GM12891 (cell line): ENCODE measurements at regions not wholly inside any gene's neighbourhood (a gene's known extent, or its start where the extent isn't known, plus 50 kb on each side); places are given as distances from the start of the nearest gene placed in this dataset.

Source experiments
- DNase-seq: peaks from one replicate; pipeline ENCODE4 v3.0.0; 2011; ENCODE audit warnings: low spot score; ENCODE audit not compliant: insufficient read length
- FAIRE-seq: peaks from 2 replicates; lab custom pipeline; 2011; peaks lifted over from hg19 to GRCh38; lab: Jason Lieb, UNC
- PAX5 ChIP-seq: IDR thresholded peaks from 2 replicates; pipeline ENCODE4 v1.6.1; 2011; ENCODE audit warnings: low read length, moderate library complexity, mild to moderate bottlenecking; ENCODE audit not compliant: insufficient read depth, severe bottlenecking
- POLR2A ChIP-seq: IDR thresholded peaks from 2 replicates; pipeline ENCODE4 v1.6.1; 2011; ENCODE audit warnings: low read depth, low read length, control low read depth
- POLR2AphosphoS5 ChIP-seq: IDR thresholded peaks from 2 replicates; pipeline ENCODE4 v1.6.1; 2011; ENCODE audit warnings: low read depth, low read length, control low read depth
- POU2F2 ChIP-seq: IDR thresholded peaks from 2 replicates; pipeline ENCODE4 v1.6.1; 2011; ENCODE audit warnings: low read depth, mild to moderate bottlenecking, control low read depth, low read length, moderate library complexity
- SPI1 ChIP-seq: IDR thresholded peaks from 2 replicates; pipeline ENCODE4 v1.6.1; 2011; ENCODE audit warnings: low read depth, low read length, control low read depth
- TAF1 ChIP-seq: IDR thresholded peaks from 2 replicates; pipeline ENCODE4 v1.6.1; 2011; ENCODE audit warnings: low read depth, low read length, control low read depth

GRCh38 chr2:147197754-147198483 lies 646.9 kb upstream of the ACVR2A start:
- TF ChIP-seq PAX5 (no peak), POLR2A (no peak), POLR2AphosphoS5 (no peak), POU2F2 (no peak), TAF1 (no peak), SPI1 (no peak)
- no peak for FAIRE-seq
- DNase-seq = no peak

GRCh38 chr2:147182260-147182659 lies 662.6 kb upstream of the ACVR2A start:
- peak; percentile 88 for FAIRE-seq
- TF ChIP-seq SPI1 (peak; percentile 76), POLR2A (no peak), POLR2AphosphoS5 (no peak), TAF1 (no peak), POU2F2 (peak; percentile 70; the same call in 1 of the 2 replicates), PAX5 (no peak)
- DNase-seq = no peak

GRCh38 chr2:147181351-147182029 lies 663.3 kb upstream of the ACVR2A start:
- FAIRE-seq = no peak
- no peak for DNase-seq
- no peak for TF ChIP-seq TAF1
- no peak for TF ChIP-seq POLR2AphosphoS5
- no peak for TF ChIP-seq POLR2A
- no peak for TF ChIP-seq PAX5
- peak; percentile 79 for TF ChIP-seq SPI1

- TF ChIP-seq POLR2A = no peak
- TF ChIP-seq POLR2AphosphoS5 = no peak
- TF ChIP-seq POU2F2 = no peak
- TF ChIP-seq SPI1 = no peak
- TF ChIP-seq PAX5 = no peak
- no peak for TF ChIP-seq TAF1
- DNase-seq = no peak
- FAIRE-seq = no peak
These were observed 667.6 kb upstream of the ACVR2A start for GRCh38 chr2:147177071-147177857.

GRCh38 chr2:147174824-147175254 lies 670.0 kb upstream of the ACVR2A start:
- DNase-seq = no peak
- FAIRE-seq = no peak
- no peak for TF ChIP-seq PAX5
- TF ChIP-seq POLR2AphosphoS5 = no peak
- TF ChIP-seq POLR2A = no peak
- no peak for TF ChIP-seq TAF1
- TF ChIP-seq POU2F2 = no peak
- no peak for TF ChIP-seq SPI1

GRCh38 chr2:147173798-147174197 lies 671.0 kb upstream of the ACVR2A start:
- no peak for DNase-seq
- FAIRE-seq = no peak
- TF ChIP-seq PAX5 (no peak), POLR2AphosphoS5 (no peak), POU2F2 (no peak), POLR2A (no peak), TAF1 (no peak), SPI1 (no peak)

GRCh38 chr2:147173189-147173581 lies 671.6 kb upstream of the ACVR2A start:
- FAIRE-seq (no peak), DNase-seq (no peak)
- TF ChIP-seq TAF1 = no peak
- TF ChIP-seq PAX5 = no peak
- TF ChIP-seq POLR2AphosphoS5 = no peak
- TF ChIP-seq POU2F2 = no peak
- TF ChIP-seq SPI1 = no peak
- TF ChIP-seq POLR2A = no peak

GRCh38 chr2:147172493-147173188 lies 672.2 kb upstream of the ACVR2A start:
- no peak for DNase-seq
- FAIRE-seq = no peak
- TF ChIP-seq POU2F2 (no peak), SPI1 (no peak), POLR2AphosphoS5 (no peak), POLR2A (no peak), PAX5 (no peak), TAF1 (no peak)
